GM21447 (cell line): ENCODE measurements at regions not wholly inside any gene's neighbourhood (a gene's known extent, or its start where the extent isn't known, plus 50 kb on each side); places are given as distances from the start of the nearest gene placed in this dataset.
A peak's percentile ranks its signal among the peaks of the same experiment; 100 is the strongest.
"Not testable (repeated sequence)": the region's sequence is repeated elsewhere in the genome, so short reads cannot be mapped to it uniquely, and the experiment has no call there.

Source experiments
- ATAC-seq: cut with Tn5 transposase; IDR thresholded peaks from one replicate; pipeline ENCODE4 v1.9.1; 2021; ENCODE audit not compliant: unreplicated experiment

DNA sequence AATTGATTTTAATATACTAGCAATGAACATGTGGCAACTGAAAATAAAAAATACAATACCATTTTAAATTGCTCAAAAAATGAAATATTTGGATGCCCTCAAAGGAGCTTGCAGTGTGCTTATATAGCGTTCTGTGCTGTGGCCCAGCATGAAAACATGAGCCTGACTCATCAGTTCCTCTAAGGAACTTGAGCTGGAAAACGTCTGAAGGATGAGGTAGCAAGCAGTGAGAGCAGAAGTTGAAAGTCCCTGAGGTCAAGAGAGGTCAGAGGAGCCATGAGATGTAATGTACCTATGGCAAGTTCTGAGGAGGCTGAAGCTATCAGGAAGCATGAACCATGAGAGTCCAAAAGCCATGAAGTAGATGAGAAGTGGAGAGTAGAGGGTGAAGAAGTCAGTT is 59.7 kb downstream of the HMGB3 start:
- ATAC-seq: no peak

GRCh38 chrX:151066373-151066772 is 83.2 kb downstream of the HMGB3 start:
- ATAC-seq: not testable (repeated sequence)

DNA sequence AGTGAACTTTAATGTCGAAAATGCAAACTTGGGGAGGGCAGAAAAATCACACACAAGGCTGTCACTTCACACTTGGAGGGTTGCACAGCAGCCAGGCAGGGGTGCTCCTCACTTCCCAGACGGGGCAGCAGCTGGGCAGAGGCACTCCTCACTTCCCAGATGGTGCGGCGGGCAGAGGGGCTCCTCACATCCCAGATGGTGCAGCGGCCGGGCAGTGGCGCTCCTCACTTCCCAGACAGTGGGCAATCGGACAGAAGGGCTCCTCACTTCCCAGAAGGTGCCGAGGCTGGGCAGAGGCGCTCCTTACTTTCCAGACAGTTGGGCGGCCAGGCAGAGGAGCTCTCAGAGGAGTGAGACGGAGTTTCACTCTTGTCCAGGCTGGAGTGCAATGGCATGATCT is 90.6 kb downstream of the HMGB3 start:
- no peak for ATAC-seq

DNA sequence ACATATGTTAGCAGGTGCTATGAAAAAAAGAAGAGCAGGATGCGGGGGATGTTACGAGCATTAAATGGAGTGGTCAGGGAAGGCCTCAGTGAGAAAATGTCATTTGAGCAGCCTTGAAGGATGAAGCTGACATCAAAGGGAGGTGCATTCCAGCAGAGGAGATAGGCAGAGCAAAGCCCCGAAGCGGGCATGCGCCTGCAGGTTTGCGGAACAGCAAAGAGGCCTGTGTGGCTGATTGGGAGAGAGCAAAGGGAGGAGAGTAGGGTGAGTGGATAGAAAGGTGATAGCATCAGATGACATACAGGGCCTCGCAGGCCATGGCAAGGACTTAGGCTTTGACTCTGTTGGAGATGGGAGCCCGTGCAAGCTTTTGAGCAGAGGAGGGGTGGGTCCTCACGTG is 95.4 kb upstream of the GPR50 start:
- no peak for ATAC-seq

- peak; percentile 91 for ATAC-seq
Measured at GRCh38 chrX:151082077-151082948, 94.1 kb upstream of the GPR50 start.

DNA sequence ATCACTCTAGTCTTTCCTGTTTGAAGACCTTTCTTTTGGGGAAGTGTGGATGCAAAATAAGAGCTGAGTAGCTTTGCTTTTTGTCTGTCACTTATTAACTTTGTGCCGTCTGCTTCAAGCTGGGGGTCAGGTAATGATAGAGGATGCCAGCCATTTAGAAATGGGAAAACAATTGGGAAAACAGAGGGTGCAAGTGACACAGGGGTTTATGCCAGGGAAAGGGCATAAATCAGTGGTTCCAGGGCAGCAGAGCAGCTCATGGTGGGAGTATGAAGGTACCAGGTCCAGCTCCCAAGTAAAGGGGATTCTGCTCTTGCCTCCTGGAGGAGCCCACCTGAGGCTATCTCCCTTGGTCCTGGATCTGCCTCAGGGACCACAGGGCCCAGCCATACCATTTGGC is 91.9 kb upstream of the GPR50 start:
- no peak for ATAC-seq

GRCh38 chrX:151085207-151085606 is 91.2 kb upstream of the GPR50 start:
- no peak for ATAC-seq

DNA sequence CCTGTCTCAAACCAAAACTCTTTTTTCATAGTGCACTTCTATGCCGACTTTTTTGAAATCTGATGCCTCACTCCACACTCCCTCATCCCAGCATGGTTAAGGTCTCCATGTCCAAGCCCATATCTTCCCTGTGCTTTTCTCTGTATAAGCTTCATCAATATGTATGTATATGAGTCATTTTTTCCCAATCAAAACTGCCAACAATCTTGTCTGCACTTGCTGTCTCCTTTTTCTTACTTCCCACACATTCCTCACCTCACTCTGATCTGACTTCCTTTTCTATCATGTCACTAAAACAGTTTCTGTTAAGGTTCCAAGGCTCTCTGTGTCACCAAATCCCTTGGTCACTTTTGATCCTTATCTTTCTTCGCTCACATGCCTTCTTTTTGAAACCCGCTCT is 88.2 kb upstream of the GPR50 start:
- no peak for ATAC-seq

- no peak for ATAC-seq
Measured at GRCh38 chrX:151099001-151099400, 77.4 kb upstream of the GPR50 start.

GRCh38 chrX:151100799-151101198 is 75.6 kb upstream of the GPR50 start:
- no peak for ATAC-seq

- ATAC-seq: not testable (repeated sequence)
Measured at GRCh38 chrX:151113200-151113599, 63.2 kb upstream of the GPR50 start.
